HUES6 (cell line): ENCODE measurements at regions not wholly inside any gene's neighbourhood (a gene's known extent, or its start where the extent isn't known, plus 50 kb on each side); places are given as distances from the start of the nearest gene placed in this dataset.
A peak's percentile ranks its signal among the peaks of the same experiment; 100 is the strongest.

Source experiments
- H3K27ac ChIP-seq: 2 replicates; pipeline ENCODE4 v1.7.0; 2013; ENCODE audit warnings: low read depth, mild to moderate bottlenecking, low read length, inconsistent platforms
- H3K27me3 ChIP-seq: 2 replicates; pipeline ENCODE4 v1.6.1; 2013; ENCODE audit warnings: low read length; ENCODE audit not compliant: control insufficient read depth, insufficient read depth
- H3K36me3 ChIP-seq: 2 replicates; pipeline ENCODE4 v1.6.1; 2013; ENCODE audit warnings: low read length; ENCODE audit not compliant: control insufficient read depth, insufficient read depth
- H3K4me1 ChIP-seq: 2 replicates; pipeline ENCODE4 v1.6.1; 2013; ENCODE audit warnings: low read length; ENCODE audit not compliant: control insufficient read depth, insufficient read depth
- H3K4me3 ChIP-seq: 2 replicates; pipeline ENCODE4 v1.5.1; 2013; ENCODE audit warnings: low read depth, low read length
- H3K9ac ChIP-seq: one replicate; pipeline ENCODE4 v1.6.1; 2013; ENCODE audit warnings: mild to moderate bottlenecking, low read length
- H3K9me3 ChIP-seq: 2 replicates; pipeline ENCODE4 v1.6.1; 2013; ENCODE audit warnings: low read depth, low read length; ENCODE audit not compliant: control insufficient read depth, insufficient read depth

DNA sequence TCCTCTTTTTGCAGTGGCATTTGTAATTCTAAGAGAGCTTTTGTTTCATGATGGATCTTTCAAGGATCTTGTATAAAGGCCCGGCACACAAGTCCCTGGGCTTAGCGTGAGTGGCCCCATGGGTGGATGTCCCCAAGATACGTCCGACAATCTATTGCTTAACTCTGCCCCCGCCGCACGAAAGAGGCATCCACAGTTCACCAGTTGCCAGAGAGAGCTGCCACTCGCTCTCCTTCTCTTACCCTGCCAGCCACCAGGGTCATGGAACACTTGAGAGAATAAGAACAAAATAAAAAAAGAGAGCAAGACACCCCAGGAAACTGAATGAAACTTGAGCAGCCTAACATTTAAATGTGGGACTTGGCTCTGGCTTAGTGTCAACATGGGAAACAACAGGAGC lies 92.3 kb downstream of the CTAGE1 start:
- H3K9ac ChIP-seq, result no peak overlapping the region
- H3K27ac ChIP-seq, result no peak overlapping the region
- no peak overlapping the region for H3K4me3 ChIP-seq
- H3K4me1 ChIP-seq, result peaks cover 13% of the 10 kb centered on the region; the same call in 1 of the 2 replicates
- no peaks in the 10 kb centered on the region for H3K36me3 ChIP-seq
- H3K27me3 ChIP-seq, result peaks cover 48% of the 10 kb centered on the region
- H3K9me3 ChIP-seq, result no peaks in the 10 kb centered on the region

DNA sequence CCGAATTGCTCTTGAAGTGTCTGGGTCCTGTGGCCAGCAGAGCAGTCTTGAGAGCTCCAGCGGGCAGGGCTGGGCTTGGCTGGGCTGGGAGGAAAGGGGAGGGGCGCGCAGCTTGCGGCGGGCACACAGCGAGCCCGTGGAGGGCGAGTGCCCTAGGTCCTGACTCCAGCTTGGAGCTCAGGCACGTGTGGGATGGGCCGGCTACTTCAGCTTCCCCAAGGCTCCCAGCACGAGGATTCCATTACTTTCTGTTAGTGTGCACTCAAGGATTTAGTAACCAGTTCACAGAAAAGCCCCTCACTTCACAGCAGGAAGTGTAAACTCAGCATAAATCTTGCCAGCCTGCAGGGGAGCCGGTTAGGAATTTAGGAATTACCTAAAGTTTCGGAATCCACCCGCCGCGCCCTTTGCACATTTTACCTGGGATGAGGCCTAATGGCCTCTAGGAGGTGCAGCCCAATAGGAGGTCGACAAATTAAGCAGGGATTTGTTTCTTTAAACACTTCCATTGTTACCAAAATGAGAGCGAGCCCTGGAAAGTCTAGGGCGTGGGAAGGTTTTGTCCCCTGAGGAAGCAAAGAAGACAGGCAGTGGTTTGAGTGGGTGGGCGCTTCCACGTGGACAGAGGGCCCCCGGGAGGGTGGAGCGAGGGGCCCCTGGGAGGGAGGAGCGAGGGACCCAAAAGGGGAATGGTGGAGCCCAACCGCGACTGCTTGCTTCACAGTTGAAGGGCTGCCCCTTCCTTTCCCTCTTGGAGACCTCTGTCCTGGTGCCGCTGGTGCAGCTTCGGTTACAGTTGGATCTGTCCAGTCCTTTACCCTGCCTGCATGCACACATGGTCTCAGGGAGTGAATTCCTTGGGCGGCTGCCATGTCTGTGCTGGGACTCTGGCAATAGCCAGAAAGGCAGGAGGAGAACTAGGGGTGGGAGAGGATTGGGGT lies 93.3 kb downstream of the CTAGE1 start:
- Histone ChIP-seq H3K9ac (no peak overlapping the region), H3K27me3 (peaks cover 40% of the 10 kb centered on the region), H3K9me3 (no peaks in the 10 kb centered on the region), H3K4me1 (peaks cover 11% of the 10 kb centered on the region; the same call in 1 of the 2 replicates), H3K36me3 (no peaks in the 10 kb centered on the region), H3K27ac (no peak overlapping the region), H3K4me3 (peak overlapping the region; percentile 55)

DNA sequence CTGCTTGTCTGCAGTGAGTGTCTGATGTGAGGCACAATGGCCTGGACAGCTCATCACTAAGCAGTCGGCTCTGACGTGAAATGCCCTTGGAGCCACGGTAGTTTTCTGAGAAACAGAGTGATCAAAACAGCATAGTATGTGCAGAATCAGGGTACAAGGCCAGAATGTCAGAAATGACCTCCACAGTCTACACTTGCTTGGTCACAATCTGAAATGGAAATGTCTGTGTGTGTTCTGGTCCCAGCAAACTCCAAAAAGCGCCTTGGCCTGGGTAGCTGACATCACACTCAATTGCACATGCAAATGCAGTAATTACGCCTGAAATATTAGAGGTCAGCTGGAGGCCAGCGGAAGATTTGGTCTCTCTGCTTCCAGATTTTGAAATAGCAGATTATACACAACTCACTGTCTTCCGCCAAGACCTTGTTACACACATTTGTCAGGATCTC lies 95.4 kb downstream of the CTAGE1 start:
- Histone ChIP-seq H3K36me3 (no peaks in the 10 kb centered on the region), H3K4me3 (no peak overlapping the region), H3K27ac (no peak overlapping the region), H3K27me3 (peaks cover 22% of the 10 kb centered on the region), H3K9ac (no peak overlapping the region), H3K4me1 (peaks cover 11% of the 10 kb centered on the region; the same call in 1 of the 2 replicates), H3K9me3 (no peaks in the 10 kb centered on the region)

DNA sequence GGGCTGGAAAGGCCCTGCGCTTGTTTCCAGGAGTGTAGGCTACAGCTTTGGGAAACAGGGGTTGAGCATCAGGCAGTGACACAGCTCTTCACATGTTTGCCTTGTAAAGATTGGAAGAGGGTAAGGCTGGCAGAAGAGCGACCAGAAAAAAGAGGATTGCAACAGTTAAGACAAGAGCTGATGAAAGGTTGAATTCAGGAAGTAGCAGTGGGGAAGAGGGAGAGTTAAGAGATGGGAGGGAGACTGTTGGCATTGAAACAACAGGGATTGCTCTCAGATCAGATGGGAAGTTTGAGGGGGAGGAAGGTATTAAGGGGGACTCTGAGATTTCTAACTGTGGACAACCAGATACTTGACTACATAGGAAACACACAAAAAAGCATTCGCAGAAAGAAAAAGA lies 96.9 kb downstream of the CTAGE1 start:
- Histone ChIP-seq H3K9ac (no peak overlapping the region), H3K27ac (no peak overlapping the region), H3K4me3 (no peak overlapping the region), H3K36me3 (no peaks in the 10 kb centered on the region), H3K4me1 (peaks cover 11% of the 10 kb centered on the region; the same call in 1 of the 2 replicates), H3K27me3 (peaks cover 14% of the 10 kb centered on the region), H3K9me3 (no peaks in the 10 kb centered on the region)

DNA sequence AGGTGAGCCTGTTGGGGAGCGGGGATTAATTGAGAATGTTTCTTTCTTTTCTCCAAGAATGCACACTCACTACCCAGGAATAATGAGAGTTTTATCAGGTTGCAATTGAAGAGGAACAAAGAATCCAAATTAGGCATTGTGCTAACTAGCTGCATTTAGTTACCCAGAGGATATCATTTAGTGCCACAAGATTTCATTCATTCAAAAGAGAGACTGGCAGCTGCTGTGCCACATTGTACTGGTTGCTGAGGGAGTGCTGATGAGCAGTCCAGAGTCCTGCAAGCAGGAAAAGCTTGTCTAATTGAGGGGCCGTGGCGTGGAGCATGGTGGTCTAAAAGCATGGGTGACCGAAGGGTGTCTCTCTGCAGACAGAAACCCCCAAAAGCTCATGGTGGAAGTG lies 97.6 kb downstream of the CTAGE1 start:
- H3K4me3 ChIP-seq, result no peak overlapping the region
- no peak overlapping the region for H3K27ac ChIP-seq
- peaks cover 11% of the 10 kb centered on the region; the same call in 1 of the 2 replicates for H3K4me1 ChIP-seq
- H3K9me3 ChIP-seq, result no peaks in the 10 kb centered on the region
- peaks cover 8% of the 10 kb centered on the region for H3K27me3 ChIP-seq
- no peak overlapping the region for H3K9ac ChIP-seq
- no peaks in the 10 kb centered on the region for H3K36me3 ChIP-seq

DNA sequence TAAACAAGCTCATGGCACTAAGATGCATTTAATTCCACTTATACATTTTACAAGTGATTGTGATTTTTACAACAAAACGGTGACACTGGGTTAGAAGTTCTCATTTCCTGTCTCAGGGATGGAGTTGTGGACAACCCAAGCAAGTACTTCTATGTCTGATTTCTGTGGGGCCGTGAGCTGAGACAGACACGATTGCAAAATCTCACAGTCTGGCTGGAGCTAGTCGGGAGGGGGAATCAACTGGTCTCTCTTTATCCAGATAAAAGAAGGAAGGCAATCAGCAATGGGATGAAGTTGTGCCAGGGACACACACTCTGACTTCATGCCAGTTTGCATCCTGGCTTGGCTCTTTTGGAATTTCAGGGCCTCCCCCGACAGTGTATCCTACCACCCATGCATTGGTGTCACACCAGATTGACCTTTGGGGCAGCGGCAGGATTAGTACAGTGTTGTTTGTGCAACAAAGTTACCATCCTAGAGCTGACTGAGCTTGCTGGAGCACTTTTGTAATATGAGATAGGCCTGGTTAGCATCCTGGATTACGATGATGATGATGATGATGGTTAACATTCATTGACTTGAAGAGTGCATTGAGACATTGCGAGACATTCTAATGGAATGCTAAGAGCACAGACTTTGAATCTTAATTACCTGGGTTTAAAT lies 98.8 kb downstream of the CTAGE1 start:
- Histone ChIP-seq H3K36me3 (no peaks in the 10 kb centered on the region), H3K27me3 (no peaks in the 10 kb centered on the region; the same call in 1 of the 2 replicates), H3K9me3 (no peaks in the 10 kb centered on the region), H3K4me3 (no peak overlapping the region), H3K9ac (no peak overlapping the region), H3K27ac (no peak overlapping the region), H3K4me1 (0 out of 2 replicates have a peak, but pooled peaks cover under 1% of the 10 kb centered on the region)

DNA sequence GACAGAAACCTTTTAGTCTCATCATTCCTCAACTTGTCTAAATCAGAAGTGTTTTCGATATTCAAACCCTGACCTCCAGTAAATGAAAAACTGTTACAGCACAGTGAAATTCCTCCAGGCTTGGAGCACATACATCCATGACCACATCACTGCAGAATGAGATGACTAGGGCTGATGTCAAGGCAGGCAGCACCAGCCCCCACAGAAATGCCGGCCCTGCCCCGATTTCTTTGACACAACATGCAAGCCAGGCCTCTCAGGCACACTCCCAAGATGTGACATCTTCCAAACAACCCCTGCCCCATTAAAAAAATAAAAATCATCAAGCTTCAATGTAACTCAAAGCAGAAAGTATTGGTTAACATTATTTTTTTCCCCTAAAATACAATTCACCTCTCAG lies 103.3 kb downstream of the CTAGE1 start:
- Histone ChIP-seq H3K9me3 (no peaks in the 10 kb centered on the region), H3K4me1 (no peaks in the 10 kb centered on the region), H3K36me3 (no peaks in the 10 kb centered on the region), H3K27ac (no peak overlapping the region), H3K27me3 (no peaks in the 10 kb centered on the region), H3K9ac (no peak overlapping the region), H3K4me3 (no peak overlapping the region)

DNA sequence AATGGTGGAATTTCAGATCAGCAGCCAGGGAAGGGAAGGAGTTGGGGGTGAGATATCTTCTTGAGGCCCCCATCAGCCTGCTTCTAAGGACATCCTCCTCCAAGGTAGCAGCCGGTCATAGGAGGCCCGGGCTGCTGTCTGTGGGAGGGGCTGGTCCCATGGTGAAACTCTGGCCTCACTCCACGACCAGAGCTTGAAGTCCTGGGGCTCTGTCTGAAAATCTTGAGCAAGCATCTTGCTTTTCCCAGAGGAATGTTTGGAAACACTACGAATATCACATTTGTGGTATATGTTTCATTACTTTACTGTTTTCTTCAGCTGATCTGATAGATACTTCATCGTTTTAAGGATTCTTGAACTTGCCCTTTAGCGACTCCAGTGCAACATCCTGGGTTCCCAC lies 103.7 kb downstream of the CTAGE1 start:
- Histone ChIP-seq H3K27me3 (no peaks in the 10 kb centered on the region), H3K9me3 (no peaks in the 10 kb centered on the region), H3K4me1 (no peaks in the 10 kb centered on the region), H3K9ac (no peak overlapping the region), H3K27ac (no peak overlapping the region), H3K36me3 (no peaks in the 10 kb centered on the region), H3K4me3 (no peak overlapping the region)

DNA sequence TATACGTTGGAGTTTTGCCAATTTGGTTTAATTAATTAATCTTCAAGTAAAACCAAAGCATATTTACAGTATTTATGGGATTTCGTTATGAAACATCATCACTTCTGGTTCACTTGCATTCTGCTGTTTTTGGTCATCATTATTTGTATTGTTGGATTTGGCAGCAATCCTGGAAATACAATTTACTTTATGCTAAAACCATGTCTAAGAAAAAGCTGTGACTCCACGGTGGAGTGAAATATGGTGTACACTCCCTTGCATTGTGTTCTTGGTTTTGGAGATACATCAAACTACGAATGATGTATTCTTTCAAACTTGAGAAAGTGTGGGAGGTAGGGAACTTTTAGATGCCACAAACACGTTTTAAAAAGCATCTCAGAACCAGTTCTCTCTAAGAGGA lies 106.4 kb downstream of the CTAGE1 start:
- H3K4me1 ChIP-seq, result no peaks in the 10 kb centered on the region
- no peak overlapping the region for H3K4me3 ChIP-seq
- no peak overlapping the region for H3K27ac ChIP-seq
- H3K36me3 ChIP-seq, result no peaks in the 10 kb centered on the region
- no peak overlapping the region for H3K9ac ChIP-seq
- no peaks in the 10 kb centered on the region for H3K27me3 ChIP-seq
- peaks cover 6% of the 10 kb centered on the region for H3K9me3 ChIP-seq

DNA sequence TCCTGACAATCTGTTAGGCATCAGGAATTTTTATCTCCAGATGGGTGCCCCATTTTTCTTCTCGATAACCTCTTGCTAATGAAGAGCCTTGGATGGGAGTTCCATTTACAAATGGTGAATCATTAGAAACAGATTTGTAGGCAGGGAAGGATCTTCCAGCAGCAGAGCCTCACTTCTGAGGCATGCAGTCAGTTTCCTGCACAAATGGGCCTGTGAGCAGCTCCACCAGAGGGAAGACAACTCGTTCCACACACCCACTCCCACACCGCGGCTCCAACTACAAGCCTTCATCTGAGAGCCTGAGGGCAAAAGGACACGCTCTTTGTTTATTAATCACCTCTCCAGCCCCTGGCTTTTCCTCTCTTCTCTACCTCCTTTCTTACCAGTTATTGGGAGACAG lies 108.5 kb downstream of the CTAGE1 start:
- Histone ChIP-seq H3K9me3 (peaks cover 9% of the 10 kb centered on the region), H3K4me1 (no peaks in the 10 kb centered on the region), H3K4me3 (no peak overlapping the region), H3K27me3 (no peaks in the 10 kb centered on the region), H3K27ac (no peak overlapping the region), H3K9ac (no peak overlapping the region), H3K36me3 (no peaks in the 10 kb centered on the region)

DNA sequence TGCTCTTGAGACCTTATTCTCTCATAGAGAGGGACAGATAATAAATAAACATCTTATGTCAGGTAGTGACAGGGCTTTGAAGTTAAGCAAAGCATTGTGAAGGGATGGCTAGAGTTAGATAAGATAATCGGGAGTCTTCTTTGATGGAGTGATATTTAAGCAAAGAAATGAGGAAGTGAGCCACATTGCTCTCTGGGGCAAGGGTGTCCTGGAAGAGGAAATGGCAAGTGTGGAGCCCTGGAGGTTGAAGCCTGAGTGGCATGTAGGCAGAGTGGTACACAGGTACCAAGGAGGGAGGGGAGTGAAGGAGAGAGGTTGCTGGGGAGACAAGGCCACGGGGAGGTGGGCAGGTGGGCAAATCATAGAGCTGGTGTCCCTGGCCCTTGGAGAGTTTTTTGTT lies 110.2 kb downstream of the CTAGE1 start:
- H3K9ac ChIP-seq, result no peak overlapping the region
- no peak overlapping the region for H3K27ac ChIP-seq
- no peaks in the 10 kb centered on the region for H3K36me3 ChIP-seq
- H3K4me1 ChIP-seq, result no peaks in the 10 kb centered on the region
- no peaks in the 10 kb centered on the region for H3K27me3 ChIP-seq
- peaks cover 9% of the 10 kb centered on the region for H3K9me3 ChIP-seq
- H3K4me3 ChIP-seq, result no peak overlapping the region
